IMR-90 (cell line): ENCODE measurements at regions not wholly inside any gene's neighbourhood (a gene's known extent, or its start where the extent isn't known, plus 50 kb on each side); places are given as distances from the start of the nearest gene placed in this dataset.

Experiments used
- ATAC-seq: fragments of 200-7000 bp; cut with Tn5 transposase; 2 replicates; pipeline ENCODE4 v1.9.1; 2020; ENCODE audit warnings: low read depth, mild to moderate bottlenecking, moderate library complexity
- BruUV-seq: library from RNA; stranded (reverse); fragments of 400-500 nt; replicated peaks from 2 replicates; lab custom pipeline; 2021; lab: Mats Ljungman, UMichigan
- CTCF ChIA-PET: fragments of 300-600 bp; formaldehyde crosslinking; extraction: SDS; loops from one replicate; lab custom pipeline; 2021; ENCODE audit warnings: antibody characterized with exemption; lab: Yijun Ruan, JAX
- POLR2A ChIA-PET: fragments of 300-600 bp; sonication (Branson Sonifier 250); formaldehyde crosslinking; loops from one replicate; lab custom pipeline; 2022; ENCODE audit warnings: antibody characterized with exemption; ENCODE audit not compliant: unreplicated experiment; lab: Charles Lee
- DNase-seq: peaks from one replicate; pipeline ENCODE4 v3.0.0; 2013
- H2AFZ ChIP-seq: replicated peaks from 2 replicates; pipeline ENCODE3; 2013; ENCODE audit warnings: low read length, mild to moderate bottlenecking; ENCODE audit not compliant: poor library complexity
- H2AK5ac ChIP-seq: 2 replicates; pipeline ENCODE4 v1.6.1; 2013; ENCODE audit warnings: low read depth, low read length, inconsistent platforms
- H2AK9ac ChIP-seq: replicated peaks from 2 replicates; pipeline ENCODE3; 2013; ENCODE audit warnings: mild to moderate bottlenecking, low read depth, low read length, moderate library complexity; ENCODE audit not compliant: poor library complexity
- H2BK120ac ChIP-seq: 2 replicates; pipeline ENCODE4 v1.6.1; 2013; ENCODE audit warnings: low read depth, low read length, inconsistent platforms
- H2BK15ac ChIP-seq: 3 replicates; pipeline ENCODE4 v1.6.1; 2013; ENCODE audit warnings: low read depth, low read length, inconsistent platforms
- H2BK20ac ChIP-seq: 2 replicates; pipeline ENCODE4 v1.6.1; 2013; ENCODE audit warnings: low read depth, mild to moderate bottlenecking, inconsistent platforms, low read length, moderate library complexity
- H2BK5ac ChIP-seq: 2 replicates; pipeline ENCODE4 v1.6.1; 2013; ENCODE audit warnings: mild to moderate bottlenecking, low read depth, low read length, inconsistent platforms; ENCODE audit not compliant: poor library complexity, severe bottlenecking
- H3K14ac ChIP-seq: replicated peaks from 2 replicates; pipeline ENCODE4 v1.6.1; 2013; ENCODE audit warnings: low read depth, low read length, inconsistent platforms
- H3K18ac ChIP-seq: 2 replicates; pipeline ENCODE4 v1.6.1; 2013; ENCODE audit warnings: low read depth, low read length, control low read depth
- H3K23ac ChIP-seq: 2 replicates; pipeline ENCODE4 v1.6.1; 2013; ENCODE audit warnings: low read depth, low read length, inconsistent platforms
- H3K27ac ChIP-seq: 2 replicates; pipeline ENCODE4 v1.5.1; 2013; ENCODE audit warnings: mild to moderate bottlenecking, control low read depth, low read length; ENCODE audit not compliant: insufficient read depth
- H3K27me3 ChIP-seq: 2 replicates; pipeline ENCODE4 v1.6.1; 2013; ENCODE audit warnings: low read length; ENCODE audit not compliant: control insufficient read depth, insufficient read depth
- H3K36me3 ChIP-seq: 2 replicates; pipeline ENCODE4 v1.6.1; 2013; ENCODE audit warnings: low read length, mixed read lengths; ENCODE audit not compliant: control insufficient read depth, insufficient read depth
- H3K4ac ChIP-seq: 2 replicates; pipeline ENCODE4 v1.6.1; 2013; ENCODE audit warnings: low read depth, low read length, inconsistent platforms
- H3K4me1 ChIP-seq: 2 replicates; pipeline ENCODE4 v1.6.1; 2013; ENCODE audit warnings: low read length, mixed read lengths; ENCODE audit not compliant: control insufficient read depth, insufficient read depth
- H3K4me2 ChIP-seq: 2 replicates; pipeline ENCODE4 v1.6.1; 2013; ENCODE audit warnings: low read depth, mild to moderate bottlenecking, control low read depth, low read length, moderate library complexity
- H3K4me3 ChIP-seq: 2 replicates; pipeline ENCODE4 v1.5.1; 2013; ENCODE audit warnings: low read depth, mild to moderate bottlenecking, control low read depth, low read length, moderate library complexity; ENCODE audit not compliant: insufficient read depth
- H3K56ac ChIP-seq: 2 replicates; pipeline ENCODE4 v1.6.1; 2013; ENCODE audit warnings: low read length, inconsistent platforms; ENCODE audit not compliant: insufficient read depth; ENCODE audit errors: extremely low read depth
- H3K79me1 ChIP-seq, 2 experiments: 2 replicates each; pipeline ENCODE4 v1.6.1; 2013; ENCODE audit warnings: low read length in 2 of 2, inconsistent platforms in 1 of 2, low read depth in 1 of 2
- H3K9ac ChIP-seq: 2 replicates; pipeline ENCODE4 v1.6.1; 2013; ENCODE audit warnings: low read depth, low read length, control low read depth
- H3K9me1 ChIP-seq: 2 replicates; pipeline ENCODE4 v1.6.1; 2013; ENCODE audit warnings: low read length, inconsistent platforms; ENCODE audit not compliant: insufficient read depth
- H3K9me3 ChIP-seq: 2 replicates; pipeline ENCODE4 v1.6.1; 2013; ENCODE audit warnings: low read length; ENCODE audit not compliant: control insufficient read depth, insufficient read depth
- H4K20me1 ChIP-seq: 2 replicates; pipeline ENCODE4 v1.6.1; 2013; ENCODE audit warnings: low read length, inconsistent platforms; ENCODE audit not compliant: insufficient read depth
- H4K5ac ChIP-seq: 2 replicates; pipeline ENCODE4 v1.6.1; 2013; ENCODE audit warnings: mild to moderate bottlenecking, low read depth, low read length, control low read depth
- H4K8ac ChIP-seq, 2 experiments: 2 replicates each; pipeline ENCODE4 v1.6.1; 2013; ENCODE audit warnings: low read depth in 2 of 2, low read length in 2 of 2, control low read depth in 1 of 2, inconsistent platforms in 1 of 2
- H4K91ac ChIP-seq: 2 replicates; pipeline ENCODE4 v1.6.1; 2013; ENCODE audit warnings: low read depth, low read length, inconsistent platforms; ENCODE audit not compliant: insufficient read depth
- CHD1 ChIP-seq: IDR thresholded peaks from 2 replicates; pipeline ENCODE4 v1.6.1; 2012; ENCODE audit warnings: low read depth, low read length, improper control_type of control experiment
- CTCF ChIP-seq: conservative IDR thresholded peaks from 2 replicates; pipeline ENCODE4 v1.5.1; 2012; ENCODE audit warnings: mild to moderate bottlenecking, low read depth, low read length, improper control_type of control experiment
- FOS ChIP-seq: fragments of 150-350 bp; IDR thresholded peaks from 2 replicates; pipeline ENCODE4 v1.6.1; 2016; ENCODE audit warnings: low read depth, low read length
- MAFK ChIP-seq: IDR thresholded peaks from 2 replicates; pipeline ENCODE4 v1.6.1; 2012; ENCODE audit warnings: low read depth, low read length, improper control_type of control experiment
- MAZ ChIP-seq: IDR thresholded peaks from 2 replicates; pipeline ENCODE4 v1.6.1; 2012; ENCODE audit warnings: low read depth, mild to moderate bottlenecking, low read length, improper control_type of control experiment, moderate library complexity, borderline replicate concordance
- MXI1 ChIP-seq: IDR thresholded peaks from 2 replicates; pipeline ENCODE4 v1.6.1; 2012; ENCODE audit warnings: low read depth, mild to moderate bottlenecking, low read length, moderate library complexity, borderline replicate concordance
- POLR2A ChIP-seq: IDR thresholded peaks from 2 replicates; pipeline ENCODE4 v1.6.1; 2012; ENCODE audit warnings: mild to moderate bottlenecking, low read depth, low read length
- RAD21 ChIP-seq: IDR thresholded peaks from 2 replicates; pipeline ENCODE4 v1.6.1; 2012; ENCODE audit warnings: low read length, improper control_type of control experiment
- RFX5 ChIP-seq: IDR thresholded peaks from 2 replicates; pipeline ENCODE4 v1.8.0; 2012; ENCODE audit warnings: low read depth, mild to moderate bottlenecking, low read length, moderate library complexity
- USF2 ChIP-seq: fragments of 150-350 bp; IDR thresholded peaks from 2 replicates; pipeline ENCODE4 v1.6.1; 2017; ENCODE audit warnings: mild to moderate bottlenecking, antibody characterized with exemption, low read length, low read depth
- WGBS, 2 experiments: methylation state at CpG; one replicate each; pipeline versions ENCODE4 v1.1.5 to v1.1.7; 2013; ENCODE audit warnings: missing lambda C conversion rate in 2 of 2; ENCODE audit not compliant: insufficient read length in 1 of 2; ENCODE audit errors: extremely low coverage in 2 of 2; 5-methylcytosine and 5-hydroxymethylcytosine counted together
- dilution Hi-C: fragments of 300-500 bp; cut with HindIII; formaldehyde crosslinking; loops from one replicate; pipeline ENCODE4 v1.14.3; 2018; ENCODE audit warnings: low sequenced_read_pairs; ENCODE audit not compliant: unreplicated experiment
- in situ Hi-C: fragments of 300-500 bp; cut with MboI; formaldehyde crosslinking; loops from 3 replicates; pipeline ENCODE4 v1.14.3; 2019; ENCODE audit warnings: low sequenced_read_pairs, inconsistent platforms, mixed read lengths
- intact Hi-C: fragments of 100-400 bp; cut with micrococcal nuclease; formaldehyde crosslinking; loops from 2 replicates; pipeline ENCODE4 v1.10.0; 2022

- H3K4ac ChIP-seq: no peak overlapping the region
- TF ChIP-seq FOS: no peak
- no peak for TF ChIP-seq CHD1
- no peak for TF ChIP-seq MXI1
- TF ChIP-seq USF2: no peak
- no peak for TF ChIP-seq MAFK
- TF ChIP-seq CTCF: no peak
- TF ChIP-seq RAD21: no peak
- no peak for TF ChIP-seq RFX5
- TF ChIP-seq MAZ: no peak
- TF ChIP-seq POLR2A: no peak
- no peak overlapping the region for H2AK5ac ChIP-seq
- no peak overlapping the region for H3K27ac ChIP-seq
- CTCF ChIA-PET: no interaction called here
- no TSS peak for BruUV-seq
- H2BK120ac ChIP-seq: no peak overlapping the region
- no peak overlapping the region for H4K8ac ChIP-seq
- peaks cover 2% of the 10 kb centered on the region; the same call in 1 of the 2 replicates for H3K9me1 ChIP-seq
- WGBS, 2 experiments: 100% methylated on average over 1 of the region's 11 CpGs; no CpG with 5 or more reads in 1 of the 2 experiments
- H3K79me1 ChIP-seq: no peaks in the 10 kb centered on the region
- ATAC-seq (no peak), DNase-seq (no peak)
- H4K20me1 ChIP-seq: no peaks in the 10 kb centered on the region
- peak overlapping the region; percentile 21 for H2AFZ ChIP-seq
- no peak overlapping the region for H4K91ac ChIP-seq
- H3K14ac ChIP-seq: no peak overlapping the region
- H3K4me2 ChIP-seq: no peak overlapping the region
- no peak overlapping the region for H2AK9ac ChIP-seq
- no peaks in the 10 kb centered on the region for H3K36me3 ChIP-seq
- no peak overlapping the region for H3K18ac ChIP-seq
- H3K4me1 ChIP-seq: no peaks in the 10 kb centered on the region
- peaks cover 7% of the 10 kb centered on the region; the same call in 1 of the 2 replicates for H3K27me3 ChIP-seq
- no peak overlapping the region for H3K4me3 ChIP-seq
- H2BK20ac ChIP-seq: no peak overlapping the region
- H2BK15ac ChIP-seq: no peak overlapping the region
- no peak overlapping the region for H3K56ac ChIP-seq
- in situ Hi-C loops (no loop called here), dilution Hi-C loops (no loop called here), intact Hi-C loops (no loop called here)
- H3K23ac ChIP-seq: no peak overlapping the region
- POLR2A ChIA-PET: no interaction called here
- H4K5ac ChIP-seq: no peak overlapping the region
- H2BK5ac ChIP-seq: no peak overlapping the region
- no peak overlapping the region for H3K9ac ChIP-seq
- H3K9me3 ChIP-seq: no peaks in the 10 kb centered on the region
Observed at GRCh38 chr2:128504246-128505149, 185.8 kb upstream of the HS6ST1 start.
